Right lobe of liver (tissue), 6 donors: ENCODE measurements at regions not wholly inside any gene's neighbourhood (a gene's known extent, or its start where the extent isn't known, plus 50 kb on each side); places are given as distances from the start of the nearest gene placed in this dataset.

Experiments
- ATAC-seq, 4 donors: fragments of 200-7000 bp; cut with Tn5 transposase; one replicate each; pipeline ENCODE4 v1.9.1; 2020; ENCODE audit warnings: mild to moderate bottlenecking in 4 of 4, moderate library complexity in 4 of 4
- DNase-seq, 3 donors: peaks; one replicate each; pipeline ENCODE4 v3.0.0-alpha.2; 2020
- H3K27ac ChIP-seq, 3 donors: fragments of 200-600 bp; one replicate each; pipeline ENCODE4 v1.8.0; 2022
- H3K27me3 ChIP-seq, 2 donors: fragments of 200-600 bp; one replicate each; pipeline ENCODE4 v1.8.0; 2022
- H3K36me3 ChIP-seq, 4 donors: fragments of 200-600 bp; sonication (generic) in 1 of 4; one replicate each; pipeline versions ENCODE4 v1.5.1 to v1.8.0; 2017 to 2022; ENCODE audit warnings: control low read depth in 1 of 4
- H3K4me1 ChIP-seq, 4 donors: fragments of 200-600 bp; sonication (generic) in 1 of 4; one replicate each; pipeline versions ENCODE4 v1.5.1 to v1.8.0; 2017 to 2022; ENCODE audit warnings: control low read depth in 1 of 4
- H3K4me3 ChIP-seq, 3 donors: fragments of 200-600 bp; one replicate each; pipeline ENCODE4 v1.8.0; 2022
- H3K9me3 ChIP-seq, 4 donors: fragments of 200-600 bp; sonication (generic) in 1 of 4; one replicate each; pipeline versions ENCODE4 v1.5.1 to v1.8.0; 2017 to 2022; ENCODE audit warnings: control low read depth in 1 of 4
- POLR2A ChIP-seq: fragments of 450-650 bp; IDR thresholded peaks from one replicate; pipeline ENCODE4 v1.6.1; 2017; ENCODE audit warnings: antibody characterized with exemption, mild to moderate bottlenecking
- WGBS: methylation state at CpG from one replicate; pipeline ENCODE4 v1.1.6; 2018; ENCODE audit warnings: low coverage, low lambda C conversion rate; ENCODE audit not compliant: insufficient coverage; ENCODE audit errors: missing lambda C conversion rate; 5-methylcytosine and 5-hydroxymethylcytosine counted together
- intact Hi-C, 2 donors: fragments of 100-400 bp; cut with DNase I; formaldehyde crosslinking; loops; one replicate each; pipeline versions ENCODE4 v1.11.2 to v1.14.1; 2022
- TF ChIP-seq, protein P1 (sequence below), 4 donors: fragments of 200-600 bp in 3 of 4; fragments of 450-650 bp in 1 of 4; IDR thresholded peaks; one replicate each; pipeline versions ENCODE4 v1.5.1 to v1.8.0; 2016 to 2022; ENCODE audit warnings: antibody characterized with exemption in 4 of 4, mild to moderate bottlenecking in 2 of 4
- donor health status: DM: no; HTN: yes; CAD: no.
- donor health status: DM: no; HTN: no; CAD: no.
- donor health status: DM: no; HTN: no; CAD: no.
- donor health status: DM: no; HTN: yes; CAD: no.
- donor health status: DM: no; HTN: yes; CAD: no.

DNA sequence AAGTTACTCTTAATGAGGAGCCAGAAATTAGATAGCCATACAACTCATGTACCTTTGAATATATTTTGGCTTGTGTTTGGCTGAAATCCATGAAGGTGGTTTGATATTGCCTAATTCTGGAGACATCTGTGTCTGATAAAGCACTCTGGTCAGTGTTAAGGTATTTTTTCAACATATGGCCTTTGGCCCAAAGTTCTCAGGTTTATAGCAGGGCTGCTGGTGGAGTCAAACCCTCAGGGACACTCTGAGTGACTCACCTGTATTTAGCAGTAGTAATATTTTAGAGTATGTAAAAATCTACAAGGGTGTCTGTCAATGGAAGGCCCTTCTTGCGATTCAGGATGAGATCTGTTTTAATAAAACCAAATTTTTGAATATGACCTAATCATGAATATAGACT lies 666.5 kb downstream of the SLC4A3 start:
- Histone ChIP-seq H3K36me3 (no peaks in the 10 kb centered on the region), H3K27ac (no peak overlapping the region), H3K4me3 (no peak overlapping the region), H3K4me1 (no peaks in the 10 kb centered on the region), H3K9me3 (no peaks in the 10 kb centered on the region), H3K27me3 (no peaks in the 10 kb centered on the region)
- intact Hi-C loops, result no loop called here
- DNase-seq (no peak), ATAC-seq (no peak)
- WGBS, result 76% methylated on average over 1 of the region's 1 CpG
- TF ChIP-seq, protein P1, sequence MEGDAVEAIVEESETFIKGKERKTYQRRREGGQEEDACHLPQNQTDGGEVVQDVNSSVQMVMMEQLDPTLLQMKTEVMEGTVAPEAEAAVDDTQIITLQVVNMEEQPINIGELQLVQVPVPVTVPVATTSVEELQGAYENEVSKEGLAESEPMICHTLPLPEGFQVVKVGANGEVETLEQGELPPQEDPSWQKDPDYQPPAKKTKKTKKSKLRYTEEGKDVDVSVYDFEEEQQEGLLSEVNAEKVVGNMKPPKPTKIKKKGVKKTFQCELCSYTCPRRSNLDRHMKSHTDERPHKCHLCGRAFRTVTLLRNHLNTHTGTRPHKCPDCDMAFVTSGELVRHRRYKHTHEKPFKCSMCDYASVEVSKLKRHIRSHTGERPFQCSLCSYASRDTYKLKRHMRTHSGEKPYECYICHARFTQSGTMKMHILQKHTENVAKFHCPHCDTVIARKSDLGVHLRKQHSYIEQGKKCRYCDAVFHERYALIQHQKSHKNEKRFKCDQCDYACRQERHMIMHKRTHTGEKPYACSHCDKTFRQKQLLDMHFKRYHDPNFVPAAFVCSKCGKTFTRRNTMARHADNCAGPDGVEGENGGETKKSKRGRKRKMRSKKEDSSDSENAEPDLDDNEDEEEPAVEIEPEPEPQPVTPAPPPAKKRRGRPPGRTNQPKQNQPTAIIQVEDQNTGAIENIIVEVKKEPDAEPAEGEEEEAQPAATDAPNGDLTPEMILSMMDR (IDR thresholded peaks at IDR 0.05), result no peak
- no peak for TF ChIP-seq POLR2A

DNA sequence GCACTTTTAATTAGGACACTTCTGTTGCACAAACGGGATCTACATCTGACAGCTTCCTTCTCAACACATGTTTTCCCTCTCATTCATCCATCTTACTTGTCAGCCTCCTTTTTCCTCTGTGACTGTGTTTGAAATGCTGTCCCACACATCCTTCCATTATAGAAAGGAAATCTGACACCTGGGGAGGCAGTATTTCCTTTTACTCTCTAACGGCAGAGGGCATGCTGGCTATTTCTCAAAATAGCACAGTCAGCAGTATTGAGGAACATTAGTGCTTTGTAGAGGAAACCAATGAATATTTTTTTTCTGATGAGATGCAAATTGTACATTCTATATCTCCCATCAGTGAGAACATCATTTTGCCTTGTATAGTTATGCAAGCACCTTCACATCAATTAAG lies 668.7 kb downstream of the SLC4A3 start:
- DNase-seq, result no peak
- TF ChIP-seq, protein P1 (IDR thresholded peaks at IDR 0.05), result no peak
- no peak for TF ChIP-seq POLR2A

DNA sequence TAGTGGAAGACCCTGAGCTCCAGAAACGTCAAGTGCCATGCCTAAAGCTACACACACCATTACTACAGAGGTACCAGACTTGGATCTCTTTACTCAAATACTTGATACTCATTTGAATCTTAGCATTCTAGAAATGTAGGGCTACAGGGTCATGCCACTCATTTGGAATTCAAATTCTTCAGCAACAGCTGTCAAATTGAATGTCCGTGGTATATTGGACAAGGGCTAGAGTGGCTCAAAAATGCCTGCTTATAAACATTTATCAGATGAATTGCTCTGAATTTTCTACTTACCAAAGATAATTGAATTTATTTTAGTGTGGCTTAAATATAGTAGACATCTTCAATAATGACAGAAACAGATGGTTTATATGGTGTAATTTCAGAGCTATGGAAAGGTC lies 669.7 kb downstream of the SLC4A3 start:
- no peak for TF ChIP-seq POLR2A
- TF ChIP-seq, protein P1 (IDR thresholded peaks at IDR 0.05), result no peak
- H3K27ac ChIP-seq, result no peak overlapping the region
- no peaks in the 10 kb centered on the region for H3K4me1 ChIP-seq
- no peak for DNase-seq
- no peak overlapping the region for H3K4me3 ChIP-seq
- intact Hi-C loops, result no loop called here
- H3K9me3 ChIP-seq, result no peaks in the 10 kb centered on the region
- ATAC-seq, result no peak
- H3K36me3 ChIP-seq, result no peaks in the 10 kb centered on the region
- 56% methylated on average over 2 of the region's 2 CpGs for WGBS
- H3K27me3 ChIP-seq, result no peaks in the 10 kb centered on the region

More for the DNA sequence above, 668.7 kb downstream of the SLC4A3 start:
- Histone ChIP-seq H3K4me3 (no peak overlapping the region), H3K9me3 (no peaks in the 10 kb centered on the region), H3K27me3 (no peaks in the 10 kb centered on the region), H3K27ac (no peak overlapping the region), H3K4me1 (no peaks in the 10 kb centered on the region), H3K36me3 (no peaks in the 10 kb centered on the region)
- no peak for ATAC-seq
- 11% methylated on average over 2 of the region's 2 CpGs for WGBS
- intact Hi-C loops, result no loop called here

DNA sequence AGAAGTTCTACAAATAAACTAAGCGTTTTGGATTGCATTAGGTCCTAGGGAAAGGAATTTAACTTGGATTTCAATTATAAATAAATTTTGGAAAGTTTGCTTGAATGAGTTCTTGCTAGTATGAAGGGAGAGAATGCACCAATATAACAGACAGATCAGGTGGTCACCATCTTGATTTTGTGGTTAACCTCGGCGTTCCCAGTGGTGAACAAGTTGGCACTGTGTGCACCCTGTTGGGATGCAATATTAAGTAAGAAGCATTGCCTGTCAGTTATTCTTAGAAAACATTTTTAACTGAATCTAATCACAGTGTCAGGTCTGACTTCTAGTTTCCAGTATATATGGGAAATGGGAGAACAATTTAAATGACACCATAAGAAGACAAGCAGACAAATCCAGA lies 673.4 kb downstream of the SLC4A3 start:
- no peak overlapping the region for H3K27ac ChIP-seq
- no peaks in the 10 kb centered on the region for H3K36me3 ChIP-seq
- 51% methylated on average over 3 of the region's 3 CpGs for WGBS
- DNase-seq, result no peak
- ATAC-seq, result no peak
- no peaks in the 10 kb centered on the region for H3K9me3 ChIP-seq
- H3K27me3 ChIP-seq, result no peaks in the 10 kb centered on the region
- H3K4me1 ChIP-seq, result no peaks in the 10 kb centered on the region
- intact Hi-C loops, result no loop called here
- TF ChIP-seq, protein P1 (IDR thresholded peaks at IDR 0.05), result no peak
- no peak for TF ChIP-seq POLR2A
- H3K4me3 ChIP-seq, result no peak overlapping the region

DNA sequence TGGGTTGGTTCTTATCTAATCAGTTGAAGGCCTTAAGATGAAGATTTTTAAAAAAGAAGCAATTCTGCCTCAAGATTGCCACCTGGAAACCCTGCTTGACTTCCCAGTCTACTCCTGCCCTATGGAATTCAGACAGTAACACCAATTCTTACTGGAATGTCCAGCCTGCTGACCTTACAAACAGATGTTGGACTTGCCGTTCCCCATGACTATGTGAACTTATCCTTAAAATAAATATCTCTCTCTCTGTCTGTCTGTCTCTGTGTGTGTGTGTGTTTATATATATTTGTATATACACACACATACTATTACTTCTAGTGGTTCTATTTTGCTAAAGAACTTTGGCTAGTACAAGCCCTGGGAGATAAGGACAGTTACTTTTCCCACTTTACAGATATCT lies 675.3 kb downstream of the SLC4A3 start:
- ATAC-seq (no peak), DNase-seq (no peak)
- intact Hi-C loops, result no loop called here
- 70% methylated on average over 1 of the region's 1 CpG for WGBS
- no peaks in the 10 kb centered on the region for H3K9me3 ChIP-seq
- no peak overlapping the region for H3K27ac ChIP-seq
- no peaks in the 10 kb centered on the region for H3K27me3 ChIP-seq
- no peaks in the 10 kb centered on the region for H3K4me1 ChIP-seq
- no peak for TF ChIP-seq POLR2A
- TF ChIP-seq, protein P1 (IDR thresholded peaks at IDR 0.05), result no peak
- H3K4me3 ChIP-seq, result no peak overlapping the region
- H3K36me3 ChIP-seq, result no peaks in the 10 kb centered on the region
